Stimulated activated CD8-positive, alpha-beta memory T cell treated with anti-CD3 and anti-CD28 coated beads, Interleukin-7, amount 100 ng/mL, for 4 hours (primary cell): ENCODE measurements at regions not wholly inside any gene's neighbourhood (a gene's known extent, or its start where the extent isn't known, plus 50 kb on each side); places are given as distances from the start of the nearest gene placed in this dataset.

ENCODE experiments used
- DNase-seq, 2 donors: peaks; one replicate each; pipeline ENCODE4 v3.0.0-alpha.2; 2020; ENCODE audit warnings: low read depth in 2 of 2

DNA sequence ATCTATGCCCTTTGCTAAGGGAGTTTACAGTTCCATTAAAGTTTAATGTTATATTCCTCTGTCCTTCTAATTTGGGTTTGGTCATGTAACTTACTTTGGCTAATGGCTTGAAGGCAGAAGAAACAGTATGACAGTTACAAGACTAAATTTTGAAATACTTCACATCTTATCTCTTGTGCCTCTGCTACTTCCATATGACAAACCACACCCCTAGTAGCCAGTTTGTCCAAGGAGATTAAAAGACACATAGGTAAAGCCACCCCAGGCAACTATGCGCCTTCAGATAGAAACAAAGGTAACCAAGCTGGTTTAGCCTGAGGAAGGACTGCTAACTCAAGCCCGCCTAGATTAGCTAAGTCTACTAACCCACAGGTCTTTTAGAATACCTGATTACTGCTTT is 273.4 kb upstream of the MIR17HG start:
- no peak for DNase-seq

DNA sequence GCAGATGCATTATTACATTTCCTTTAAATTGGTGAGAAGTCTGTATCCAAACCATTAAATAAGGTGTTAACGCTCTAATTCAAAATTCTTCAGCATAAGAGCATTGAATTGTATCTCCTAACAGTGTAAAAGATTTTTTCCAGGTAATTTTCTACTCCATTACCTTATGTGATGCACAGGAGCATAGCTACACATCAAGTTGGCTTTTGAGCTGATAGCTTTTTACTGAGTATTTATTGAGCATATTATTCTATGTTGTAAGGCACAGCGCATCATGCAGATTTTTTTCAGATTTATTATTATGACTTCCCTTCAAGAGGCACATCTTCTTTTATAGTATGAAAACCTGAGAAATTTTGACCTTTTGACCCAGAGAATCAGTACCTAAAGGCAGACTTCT is 270.7 kb upstream of the MIR17HG start:
- no peak for DNase-seq

DNA sequence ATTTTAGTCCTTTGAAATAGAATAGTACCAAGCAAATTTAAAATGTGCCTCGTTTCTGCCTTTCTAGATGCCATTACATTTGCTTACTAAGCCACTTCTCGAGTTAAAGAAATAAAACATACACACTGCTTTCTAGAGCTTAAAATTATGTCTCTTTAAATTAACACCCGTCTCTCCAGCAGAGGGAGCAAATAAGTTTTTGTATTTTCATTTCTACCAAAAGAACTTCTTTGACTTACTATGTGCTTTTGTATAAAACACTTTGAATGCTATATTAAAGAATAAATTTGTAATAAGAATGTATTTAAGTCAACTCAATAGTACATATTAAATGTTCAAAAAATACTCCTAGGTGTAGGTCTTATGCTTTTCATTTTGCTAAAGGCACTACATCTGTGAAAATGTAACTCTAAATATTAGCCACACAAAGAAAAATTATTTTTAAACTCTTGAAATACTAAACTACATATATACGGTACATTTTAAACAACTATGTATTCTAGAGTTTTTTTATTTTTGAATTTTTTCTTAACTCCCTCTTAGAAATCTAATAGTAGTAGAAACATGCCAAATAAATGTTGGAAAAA is 269.3 kb upstream of the MIR17HG start:
- no peak for DNase-seq

DNA sequence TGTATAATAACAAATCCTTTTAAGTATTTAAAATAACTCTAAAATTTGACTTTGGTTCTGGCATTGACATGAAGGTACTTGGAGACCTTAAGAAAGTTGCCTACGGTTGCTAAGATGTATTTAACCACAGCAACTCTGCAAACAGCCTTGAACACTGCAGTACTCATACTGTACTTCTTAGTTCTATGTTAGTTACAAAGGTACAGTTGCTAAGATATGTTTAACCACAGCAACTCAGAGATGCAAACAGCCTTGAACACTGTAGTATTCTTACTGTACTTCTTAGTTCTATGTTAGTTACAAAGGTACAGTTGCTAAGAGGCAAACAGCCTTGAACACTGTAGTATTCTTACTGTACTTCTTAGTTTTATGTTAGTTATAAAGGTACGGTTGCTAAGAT is 268.3 kb upstream of the MIR17HG start:
- DNase-seq, result no peak

DNA sequence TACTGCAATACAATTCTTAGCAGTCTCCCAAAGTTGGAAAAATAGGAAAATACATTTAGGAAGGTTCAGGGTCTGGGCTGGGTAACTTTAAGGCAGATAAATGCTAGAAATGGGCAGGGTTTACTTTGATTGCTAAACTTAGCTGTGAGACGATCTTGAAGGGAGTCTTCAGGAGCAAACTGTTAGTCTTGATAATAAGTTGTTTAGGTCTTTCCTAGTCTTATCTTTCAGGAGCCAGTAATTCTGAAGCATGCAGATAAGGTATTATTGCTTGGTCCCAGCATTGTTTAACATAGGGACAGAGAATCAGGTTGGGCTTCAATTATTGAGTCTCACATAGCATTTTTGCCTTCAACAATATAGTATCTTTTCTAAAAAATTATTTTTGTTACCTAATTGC is 262.4 kb upstream of the MIR17HG start:
- DNase-seq, result no peak

DNA sequence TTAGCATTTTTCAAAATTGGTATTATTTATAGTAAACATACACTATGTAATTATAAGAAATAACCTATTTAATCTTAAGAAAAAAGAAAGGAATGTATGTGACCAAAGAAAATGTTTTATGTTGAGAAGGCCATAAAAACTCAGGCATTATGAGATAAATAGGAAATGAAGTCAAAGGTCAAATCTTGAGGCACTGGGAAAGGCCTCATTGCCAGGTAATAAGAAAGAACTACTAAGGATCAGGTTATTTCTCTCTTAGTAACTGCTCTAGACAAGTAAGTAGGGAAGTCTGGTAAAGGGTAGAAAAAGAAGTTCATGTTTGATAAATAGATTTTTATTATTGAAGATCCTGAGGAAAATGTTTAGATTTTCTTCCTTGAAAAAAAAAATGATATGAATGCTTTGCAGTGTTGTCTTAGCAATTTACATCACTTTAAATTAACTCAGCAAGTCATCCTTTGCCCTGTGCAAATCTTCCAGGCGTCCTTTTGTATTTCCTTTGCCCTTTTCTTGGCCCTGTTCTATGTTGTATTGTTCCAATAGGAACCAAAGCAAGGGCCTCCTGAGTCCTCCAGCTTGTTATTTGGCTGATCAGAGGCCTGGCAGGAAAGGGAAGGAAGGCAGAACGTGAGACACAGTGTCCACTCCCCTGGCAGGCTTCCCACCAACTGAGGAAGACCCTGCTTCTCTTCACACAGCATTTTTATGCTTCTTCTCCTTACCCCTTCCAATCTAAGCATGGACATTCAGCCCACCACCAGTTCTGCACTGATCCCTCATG is 260.4 kb upstream of the MIR17HG start:
- no peak for DNase-seq

DNA sequence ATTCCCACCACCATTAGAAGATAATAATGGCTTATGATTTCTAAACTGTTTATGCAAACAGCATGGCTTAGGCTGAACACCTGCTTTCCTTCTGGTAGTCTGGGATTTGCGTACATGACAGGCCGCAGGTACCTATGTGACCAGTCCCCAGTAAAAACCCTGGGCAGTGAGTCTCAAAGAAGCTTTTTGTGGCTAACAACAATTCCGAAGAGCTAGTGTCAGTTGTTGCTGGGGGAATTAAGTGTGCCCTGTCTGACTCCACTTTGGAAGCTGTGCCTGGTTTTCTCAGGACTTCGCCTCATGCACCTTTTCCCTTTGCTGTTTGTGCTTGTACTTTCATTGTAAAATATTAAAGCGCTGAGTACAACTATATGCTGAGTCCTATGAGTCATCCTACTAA is 250.2 kb upstream of the MIR17HG start:
- DNase-seq, result no peak

DNA sequence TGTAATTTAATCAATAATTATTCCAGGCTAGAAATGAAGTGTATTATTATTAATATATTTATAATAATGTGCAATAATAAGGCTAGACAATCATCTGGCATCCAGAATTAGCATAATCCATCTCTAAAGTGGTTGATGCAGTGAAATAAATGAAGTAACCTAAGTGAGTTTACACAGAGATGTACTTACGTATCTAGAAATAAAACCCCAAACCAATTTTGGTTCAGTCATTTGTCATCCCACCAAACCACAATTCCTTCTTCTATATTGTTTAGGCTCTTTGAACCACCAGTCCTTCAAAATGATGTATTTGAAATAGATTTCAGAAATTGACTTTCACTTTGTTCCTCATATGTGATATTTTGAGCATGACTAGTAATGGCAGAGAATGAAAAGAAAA is 247.6 kb upstream of the MIR17HG start:
- DNase-seq, result no peak

DNA sequence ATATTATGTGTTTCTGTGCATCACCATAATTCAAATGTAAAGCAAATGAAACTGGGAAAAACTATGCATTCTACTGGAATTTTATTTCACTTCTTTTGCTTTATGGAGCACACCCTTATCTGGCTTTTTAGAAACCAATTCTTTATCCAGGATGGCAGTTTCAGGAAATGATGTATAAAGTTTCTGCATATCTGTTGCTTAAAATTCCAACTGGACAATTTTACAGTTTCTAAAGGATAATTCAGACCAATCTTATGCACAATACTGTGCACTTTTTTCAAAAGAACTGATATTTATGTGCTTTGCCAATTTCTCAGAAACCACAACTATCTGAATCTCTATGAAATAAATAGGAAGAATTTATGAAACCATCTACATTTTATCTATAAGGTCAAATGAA is 246.5 kb upstream of the MIR17HG start:
- no peak for DNase-seq

DNA sequence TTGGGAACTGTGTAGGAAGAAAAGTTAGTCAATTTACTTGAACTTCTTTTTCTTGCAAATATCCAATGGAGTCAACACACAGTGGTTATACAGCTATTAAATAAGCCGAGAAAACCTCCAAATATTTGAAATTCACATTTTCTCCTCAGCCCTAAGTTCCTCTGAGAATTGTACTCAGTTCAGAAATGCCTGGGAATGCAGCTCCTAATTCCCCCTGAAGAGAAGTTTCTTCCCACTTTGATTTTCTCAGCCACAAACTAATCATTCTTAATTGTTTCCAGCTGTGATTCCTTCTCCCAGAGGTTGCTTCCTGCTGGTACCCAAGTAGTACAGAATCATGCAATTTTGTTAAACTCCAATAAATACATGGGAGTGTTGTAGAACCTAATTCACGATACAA is 246.1 kb upstream of the MIR17HG start:
- no peak for DNase-seq

DNA sequence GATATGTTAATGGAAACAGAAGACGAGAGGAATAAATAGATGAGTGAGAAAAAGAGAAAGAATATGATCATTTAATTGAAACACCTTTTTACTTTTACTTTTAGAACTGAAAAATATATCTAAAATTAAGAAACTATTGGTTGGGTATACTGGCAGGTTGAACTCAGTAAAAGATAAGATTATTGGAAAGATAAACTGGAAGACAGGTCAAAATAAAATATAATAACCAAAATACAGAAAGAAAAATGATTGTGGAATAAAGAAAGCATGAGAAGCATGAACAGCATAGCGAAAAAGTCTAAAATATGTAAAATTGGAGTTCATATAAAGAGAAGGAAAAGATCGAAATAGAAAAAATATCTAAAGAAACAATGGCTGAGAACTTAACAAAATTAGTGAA is 242.2 kb upstream of the MIR17HG start:
- DNase-seq, result no peak

DNA sequence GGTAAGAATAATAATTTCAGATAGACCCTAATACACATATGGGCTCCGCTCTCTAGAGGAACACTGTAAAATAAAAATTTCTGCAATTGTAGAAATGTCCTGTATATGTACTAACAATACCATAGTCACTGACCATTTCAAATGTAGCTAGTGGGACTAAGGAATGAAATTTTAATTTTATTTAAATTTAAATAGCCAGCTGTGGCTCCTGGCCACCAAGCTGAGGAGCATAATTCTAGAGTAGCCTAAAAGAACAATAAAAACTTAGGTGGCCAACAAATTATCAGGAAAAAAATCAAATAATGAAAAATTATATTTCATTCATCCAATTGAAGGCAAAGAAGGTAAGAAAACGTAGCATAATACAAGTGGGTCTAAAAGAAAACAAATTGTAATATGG is 240.9 kb upstream of the MIR17HG start:
- no peak for DNase-seq

DNA sequence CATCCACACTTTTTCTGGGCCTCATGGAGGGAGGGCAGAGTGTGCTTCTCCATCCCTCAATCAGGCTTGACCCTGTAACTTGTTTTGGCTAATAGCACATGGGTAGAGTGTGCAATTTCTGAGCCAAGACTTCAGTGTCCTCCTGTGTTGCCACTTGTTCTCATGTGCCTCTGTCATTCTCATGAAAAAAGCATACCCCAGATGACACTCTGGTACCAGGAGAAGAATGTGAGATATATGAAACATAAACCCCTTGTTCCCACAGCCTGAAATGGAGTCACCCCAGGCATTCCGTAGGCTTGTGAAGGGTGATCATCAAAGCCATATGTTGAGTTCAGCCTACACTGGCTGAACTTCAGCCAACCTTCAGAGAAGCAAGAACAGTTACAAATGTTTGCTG is 239.2 kb upstream of the MIR17HG start:
- no peak for DNase-seq

DNA sequence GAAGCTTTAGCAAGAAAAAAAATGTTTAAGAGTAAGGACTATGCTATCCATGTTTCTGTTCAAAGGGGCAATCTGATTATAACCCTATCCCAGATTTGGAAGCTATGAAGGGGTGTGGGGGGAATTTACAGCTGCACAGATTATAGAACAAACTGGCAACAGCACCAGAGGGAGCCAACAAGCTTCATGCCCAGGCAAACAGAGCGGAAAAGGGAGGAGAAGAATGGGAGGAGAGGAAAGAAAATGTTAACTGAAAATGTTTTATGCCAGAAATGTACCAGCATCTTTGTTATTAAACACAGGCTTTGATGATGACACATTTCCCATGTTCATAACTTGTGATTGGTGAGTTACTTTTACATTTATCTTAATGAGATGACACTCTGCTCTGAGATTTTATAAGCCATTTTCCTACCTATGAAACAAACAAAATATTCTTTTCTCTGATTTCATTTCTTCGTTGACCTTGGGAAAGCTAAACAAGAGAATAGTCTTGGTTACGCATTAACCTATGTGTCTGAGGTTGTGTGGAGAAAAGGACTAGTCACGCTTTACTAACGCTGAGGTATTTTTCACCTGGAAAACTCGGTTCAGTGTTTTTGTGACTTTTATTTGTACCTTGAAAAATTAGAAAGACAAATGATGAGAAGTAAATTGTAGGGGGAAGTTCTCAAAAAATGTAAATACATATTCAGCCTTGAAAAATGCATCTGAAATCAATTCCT is 235.8 kb upstream of the MIR17HG start:
- no peak for DNase-seq

DNA sequence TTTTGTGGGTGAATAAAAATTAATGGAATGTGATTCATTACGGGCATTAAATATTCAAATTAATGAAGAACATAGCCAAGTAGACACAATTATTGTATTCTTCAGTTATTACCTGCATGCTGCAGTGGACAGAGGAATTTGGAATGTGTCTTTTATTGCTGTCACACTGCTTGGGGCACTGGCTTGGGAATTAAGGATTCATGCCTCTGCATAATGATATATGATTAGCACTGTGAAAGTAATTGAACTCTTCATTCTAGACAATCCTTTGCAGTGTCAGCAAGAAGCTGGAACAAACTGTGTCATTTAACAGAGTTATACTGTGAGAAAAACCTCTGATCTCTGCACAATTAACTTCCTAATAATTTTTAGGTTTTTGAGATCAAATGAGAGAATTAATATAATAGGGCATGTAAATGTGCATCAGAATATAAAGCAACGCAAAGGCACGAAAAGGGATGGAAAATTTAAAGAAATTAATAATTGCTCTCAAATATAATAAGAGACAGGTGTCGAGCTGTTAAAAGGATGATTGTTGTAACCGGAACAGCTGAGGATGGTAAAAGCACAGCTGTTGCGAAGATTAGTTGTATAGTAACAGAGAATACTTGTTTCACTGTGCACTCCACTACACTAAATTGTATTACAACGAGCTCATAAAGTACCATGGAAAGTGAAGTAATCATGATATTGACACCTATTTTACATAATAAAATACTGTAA is 235.1 kb upstream of the MIR17HG start:
- DNase-seq, result no peak

DNA sequence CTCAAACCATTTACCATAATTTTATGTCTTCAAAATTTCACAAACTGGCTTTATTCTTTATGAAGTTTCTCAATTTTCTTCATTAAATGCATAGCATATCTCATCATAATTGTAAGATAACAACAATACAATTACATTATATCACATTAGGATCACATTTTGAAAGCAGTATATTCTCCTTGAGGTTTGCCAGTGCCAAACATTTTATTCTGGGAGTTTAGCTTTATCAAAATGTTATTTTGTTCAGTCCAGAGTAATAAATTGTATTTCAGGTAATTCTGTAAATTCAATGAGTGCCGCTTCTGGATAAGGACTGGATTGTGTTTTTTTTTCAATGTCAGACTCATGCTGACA is 234.6 kb upstream of the MIR17HG start:
- DNase-seq, result no peak

DNA sequence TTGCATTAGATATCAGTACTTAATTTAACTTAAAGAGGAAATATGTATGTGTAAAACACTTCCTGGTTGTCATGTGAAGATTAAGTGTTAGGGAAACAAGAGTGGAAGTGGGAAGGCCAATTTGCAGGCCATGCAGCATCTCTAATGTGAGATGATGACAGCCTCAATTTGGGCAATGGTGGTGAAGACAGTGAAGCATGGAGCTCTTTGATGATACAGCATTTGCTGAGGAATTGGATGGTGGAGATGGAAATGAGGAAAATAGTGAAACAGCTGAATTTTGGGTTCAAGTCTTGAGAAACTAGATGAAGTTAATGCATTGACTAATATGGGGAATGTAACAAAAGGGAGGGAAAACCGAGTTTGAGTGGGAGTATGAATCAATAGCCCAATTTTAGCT is 231.7 kb upstream of the MIR17HG start:
- DNase-seq, result no peak

DNA sequence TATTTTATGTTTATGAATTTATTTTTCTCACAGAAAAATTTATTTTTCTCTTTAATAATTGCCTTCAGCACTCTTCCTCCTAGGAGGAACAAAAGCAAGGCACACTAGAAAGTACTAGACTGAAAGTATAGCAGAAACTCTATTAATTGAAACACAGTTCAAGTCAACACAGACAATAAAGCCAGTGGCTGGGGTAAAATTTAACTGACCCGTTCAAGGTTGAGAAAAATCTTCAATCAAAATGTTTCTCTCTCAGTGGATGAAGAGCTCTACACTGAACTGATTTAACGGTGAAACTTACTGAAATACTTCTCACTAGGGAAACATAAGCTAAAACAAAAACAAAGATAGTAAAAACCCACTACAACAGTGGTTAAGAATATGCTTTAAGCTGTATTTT is 230.1 kb upstream of the MIR17HG start:
- no peak for DNase-seq

DNA sequence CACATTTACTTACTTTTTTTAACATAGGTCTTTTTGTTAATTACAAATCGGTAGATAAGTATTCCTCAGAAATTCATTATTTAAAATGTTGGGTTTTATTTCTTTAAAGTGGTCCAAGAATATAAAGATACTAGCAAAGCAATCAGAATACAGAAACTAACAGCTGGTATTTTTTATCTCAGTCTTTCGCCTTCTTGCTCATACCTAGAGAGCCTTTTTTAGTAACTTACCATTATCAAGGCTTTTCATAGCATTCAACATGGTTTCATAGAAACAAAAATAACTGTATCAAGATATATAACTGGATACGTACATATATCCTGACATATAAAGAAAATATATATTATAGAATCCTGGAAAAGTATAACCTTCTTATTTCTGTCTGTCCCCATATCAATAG is 227.8 kb upstream of the MIR17HG start:
- DNase-seq, result no peak

DNA sequence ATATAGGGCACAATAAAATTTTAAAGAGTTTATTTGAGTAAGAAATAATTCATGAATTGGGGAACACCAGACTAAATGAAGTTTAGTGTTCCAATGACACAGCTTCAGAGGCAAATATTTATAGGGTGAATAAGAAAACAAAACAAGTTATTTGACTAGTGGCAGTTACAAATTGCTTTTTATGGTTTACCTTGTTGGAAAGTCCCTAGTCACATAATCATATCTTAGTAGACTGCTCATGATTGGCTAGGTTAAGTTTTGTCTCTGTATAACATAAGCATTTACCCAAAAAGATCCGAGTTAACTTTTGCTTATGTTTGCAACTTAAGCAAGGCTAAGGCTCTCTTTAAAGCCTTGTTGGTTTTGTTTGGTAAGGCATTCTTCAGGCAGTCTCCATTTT is 224.7 kb upstream of the MIR17HG start:
- no peak for DNase-seq

DNA sequence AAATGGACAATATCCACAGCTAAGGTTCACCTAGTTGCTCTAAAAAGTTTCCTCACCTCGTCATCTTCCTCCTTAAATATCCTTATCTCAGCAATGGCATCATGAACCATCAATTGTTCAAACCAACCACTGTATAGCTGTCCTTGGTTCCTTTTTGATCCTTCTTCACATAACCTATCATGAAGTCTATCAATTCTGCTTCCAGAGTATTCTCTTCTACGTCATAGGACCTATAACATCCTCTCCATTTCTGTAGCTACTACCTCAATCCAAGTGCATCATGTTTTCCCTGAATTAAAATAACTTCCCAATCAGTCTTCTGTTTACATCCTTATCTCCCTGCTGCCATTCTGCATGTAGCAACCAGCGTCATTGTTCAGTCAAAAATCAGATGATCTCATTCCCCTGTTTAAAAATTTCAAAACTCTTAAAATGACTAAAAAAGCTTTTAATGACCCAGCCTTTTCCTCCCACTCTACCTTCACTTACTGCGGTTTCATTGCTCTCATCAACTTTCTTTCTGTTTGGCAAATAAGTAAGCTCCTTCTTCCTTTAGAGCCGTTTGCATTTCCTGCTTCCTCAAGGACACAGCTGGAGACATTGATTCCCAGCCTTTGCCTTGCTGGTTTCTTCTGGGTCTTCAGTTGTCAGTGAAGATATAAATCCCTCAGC is 223.9 kb upstream of the MIR17HG start:
- DNase-seq, result no peak

DNA sequence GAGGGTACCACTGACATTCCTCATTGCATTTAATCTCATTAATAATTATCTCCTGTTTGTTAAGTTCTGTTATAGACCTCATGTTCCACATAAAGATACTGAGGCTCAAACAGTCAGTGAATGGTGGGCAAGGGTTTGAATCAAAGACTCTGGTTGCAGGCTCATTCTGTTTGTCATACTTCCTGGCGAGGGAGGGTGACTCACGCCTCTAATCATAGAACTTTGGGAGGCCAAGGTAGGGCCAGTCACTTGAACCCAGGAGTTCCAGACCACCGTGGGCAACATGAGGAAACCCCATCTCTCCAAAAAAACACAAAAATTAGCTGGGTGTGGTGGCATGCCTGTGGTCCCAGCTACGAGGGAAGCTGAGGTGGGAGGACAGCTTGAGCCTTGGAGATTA is 220.7 kb upstream of the MIR17HG start:
- DNase-seq, result no peak
